ENCODE measurements at regions not wholly inside any gene's neighbourhood (a gene's known extent, or its start where the extent isn't known, plus 50 kb on each side); places are given as distances from the start of the nearest gene placed in this dataset.
"Not testable (repeated sequence)": the region's sequence is repeated elsewhere in the genome, so short reads cannot be mapped to it uniquely, and the experiment has no call there.

GRCh38 chr7:142498364-142498763, 240.5 kb upstream of the PRSS58 start:
- FAIRE-seq (peak; percentile 81), DNase-seq (ENCODE audit: low read depth, low spot score) (no peak)
- Histone ChIP-seq H3K36me3 (ENCODE audit: control insufficient read depth in 2 of 2, extremely low read depth in 1 of 2, insufficient read depth in 2 of 2, low read length in 2 of 2) (no peaks in the 10 kb centered on the region), H3K27me3 (ENCODE audit: control insufficient read depth, extremely low read depth, insufficient read depth, low read length) (no peaks in the 10 kb centered on the region), H2AFZ (ENCODE audit: control insufficient read depth, low read length) (no peak overlapping the region), H3K4me3 (ENCODE audit: control insufficient read depth in 2 of 3, extremely low read depth in 1 of 3, insufficient read depth in 2 of 3, low read depth in 1 of 3, low read length in 3 of 3) (no peak overlapping the region), H3K9ac (ENCODE audit: control insufficient read depth, extremely low read depth, insufficient read depth, low read length) (no peak overlapping the region), H3K9me1 (ENCODE audit: control insufficient read depth, extremely low read depth, insufficient read depth, low read length) (no peaks in the 10 kb centered on the region), H3K27ac (ENCODE audit: control insufficient read depth, insufficient read depth, low read length) (peak overlapping the region; percentile 34), H4K20me1 (ENCODE audit: control insufficient read depth, extremely low read depth, insufficient read depth, low read length) (no peaks in the 10 kb centered on the region), H3K79me2 (ENCODE audit: control insufficient read depth, insufficient read depth, low read length) (no peaks in the 10 kb centered on the region), H3K4me2 (ENCODE audit: control insufficient read depth, extremely low read depth, insufficient read depth, low read depth, low read length) (peak overlapping the region; percentile 8), H3K4me1 (ENCODE audit: control insufficient read depth, extremely low read depth, insufficient read depth, low read length) (peaks cover 31% of the 10 kb centered on the region), H3K9me3 (ENCODE audit: control insufficient read depth, low read depth, low read length) (no peaks in the 10 kb centered on the region)
- dilution Hi-C loops (cut with MboI; ENCODE audit: extremely low pct_ligation_motif_present, low sequenced_read_pairs), result no loop called here
- no peak for TF ChIP-seq EZH2 (IDR thresholded peaks at IDR 0.05; ENCODE audit: low read length)
- TF ChIP-seq, protein P1, sequence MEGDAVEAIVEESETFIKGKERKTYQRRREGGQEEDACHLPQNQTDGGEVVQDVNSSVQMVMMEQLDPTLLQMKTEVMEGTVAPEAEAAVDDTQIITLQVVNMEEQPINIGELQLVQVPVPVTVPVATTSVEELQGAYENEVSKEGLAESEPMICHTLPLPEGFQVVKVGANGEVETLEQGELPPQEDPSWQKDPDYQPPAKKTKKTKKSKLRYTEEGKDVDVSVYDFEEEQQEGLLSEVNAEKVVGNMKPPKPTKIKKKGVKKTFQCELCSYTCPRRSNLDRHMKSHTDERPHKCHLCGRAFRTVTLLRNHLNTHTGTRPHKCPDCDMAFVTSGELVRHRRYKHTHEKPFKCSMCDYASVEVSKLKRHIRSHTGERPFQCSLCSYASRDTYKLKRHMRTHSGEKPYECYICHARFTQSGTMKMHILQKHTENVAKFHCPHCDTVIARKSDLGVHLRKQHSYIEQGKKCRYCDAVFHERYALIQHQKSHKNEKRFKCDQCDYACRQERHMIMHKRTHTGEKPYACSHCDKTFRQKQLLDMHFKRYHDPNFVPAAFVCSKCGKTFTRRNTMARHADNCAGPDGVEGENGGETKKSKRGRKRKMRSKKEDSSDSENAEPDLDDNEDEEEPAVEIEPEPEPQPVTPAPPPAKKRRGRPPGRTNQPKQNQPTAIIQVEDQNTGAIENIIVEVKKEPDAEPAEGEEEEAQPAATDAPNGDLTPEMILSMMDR (optimal IDR thresholded peaks at IDR 0.05 in 1 of 3, IDR thresholded peaks at IDR 0.05 in 1 of 3, conservative IDR thresholded peaks at IDR 0.05 in 1 of 3; ENCODE audit: extremely low read depth in 1 of 3, insufficient read depth in 2 of 3, low read length in 3 of 3), result no peak

- Histone ChIP-seq H3K9me1 (ENCODE audit: control insufficient read depth, extremely low read depth, insufficient read depth, low read length) (no peaks in the 10 kb centered on the region), H2AFZ (ENCODE audit: control insufficient read depth, low read length) (no peak overlapping the region), H3K9ac (ENCODE audit: control insufficient read depth, extremely low read depth, insufficient read depth, low read length) (no peak overlapping the region), H3K27me3 (ENCODE audit: control insufficient read depth, extremely low read depth, insufficient read depth, low read length) (no peaks in the 10 kb centered on the region), H3K36me3 (ENCODE audit: control insufficient read depth in 2 of 2, extremely low read depth in 1 of 2, insufficient read depth in 2 of 2, low read length in 2 of 2) (no peaks in the 10 kb centered on the region), H4K20me1 (ENCODE audit: control insufficient read depth, extremely low read depth, insufficient read depth, low read length) (no peaks in the 10 kb centered on the region), H3K27ac (ENCODE audit: control insufficient read depth, insufficient read depth, low read length) (no peak overlapping the region), H3K79me2 (ENCODE audit: control insufficient read depth, insufficient read depth, low read length) (no peaks in the 10 kb centered on the region), H3K4me1 (ENCODE audit: control insufficient read depth, extremely low read depth, insufficient read depth, low read length) (peaks cover 31% of the 10 kb centered on the region), H3K4me3 (ENCODE audit: control insufficient read depth in 2 of 3, extremely low read depth in 1 of 3, insufficient read depth in 2 of 3, low read depth in 1 of 3, low read length in 3 of 3) (no peak overlapping the region), H3K9me3 (ENCODE audit: control insufficient read depth, low read depth, low read length) (no peaks in the 10 kb centered on the region), H3K4me2 (ENCODE audit: control insufficient read depth, extremely low read depth, insufficient read depth, low read depth, low read length) (peak overlapping the region; percentile 15)
- dilution Hi-C loops (cut with MboI; ENCODE audit: extremely low pct_ligation_motif_present, low sequenced_read_pairs), result no loop called here
- FAIRE-seq, result peak; percentile 53
- DNase-seq (ENCODE audit: low read depth, low spot score), result no peak
- TF ChIP-seq, protein P1 (optimal IDR thresholded peaks at IDR 0.05 in 1 of 3, IDR thresholded peaks at IDR 0.05 in 1 of 3, conservative IDR thresholded peaks at IDR 0.05 in 1 of 3; ENCODE audit: extremely low read depth in 1 of 3, insufficient read depth in 2 of 3, low read length in 3 of 3), result peak; percentile 64 to 80 (median 72)
- no peak for TF ChIP-seq EZH2 (IDR thresholded peaks at IDR 0.05; ENCODE audit: low read length)
Observed at GRCh38 chr7:142496545-142496991, 238.7 kb upstream of the PRSS58 start.

DNA sequence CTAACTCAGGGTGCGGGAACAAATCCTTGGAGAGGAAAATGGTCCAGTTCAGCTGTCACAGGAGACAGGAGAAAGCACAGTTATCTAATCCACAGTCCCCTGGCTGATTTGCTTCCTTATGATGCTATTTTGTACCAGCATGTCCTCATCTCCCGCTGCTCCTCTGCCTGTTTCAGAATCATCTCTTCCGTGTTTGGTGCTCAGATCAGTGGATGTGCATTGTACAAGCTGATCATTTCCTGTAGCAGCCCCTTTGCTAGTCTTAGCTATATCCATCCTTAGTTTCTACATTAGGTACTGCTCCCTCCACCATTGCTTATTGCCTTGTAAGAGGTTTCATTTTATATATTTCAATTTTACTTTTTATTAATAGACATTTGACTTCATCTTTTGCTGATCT, 238.0 kb upstream of the PRSS58 start:
- H2AFZ ChIP-seq (ENCODE audit: control insufficient read depth, low read length); H3K79me2 ChIP-seq (ENCODE audit: control insufficient read depth, insufficient read depth, low read length); H3K27ac ChIP-seq (ENCODE audit: control insufficient read depth, insufficient read depth, low read length); H3K4me2 ChIP-seq (ENCODE audit: control insufficient read depth, extremely low read depth, insufficient read depth, low read depth, low read length); H3K9me1 ChIP-seq (ENCODE audit: control insufficient read depth, extremely low read depth, insufficient read depth, low read length); H4K20me1 ChIP-seq (ENCODE audit: control insufficient read depth, extremely low read depth, insufficient read depth, low read length); H3K36me3 ChIP-seq (ENCODE audit: control insufficient read depth in 2 of 2, extremely low read depth in 1 of 2, insufficient read depth in 2 of 2, low read length in 2 of 2); dilution Hi-C loops (cut with MboI; ENCODE audit: extremely low pct_ligation_motif_present, low sequenced_read_pairs); DNase-seq (ENCODE audit: low read depth, low spot score); H3K9me3 ChIP-seq (ENCODE audit: control insufficient read depth, low read depth, low read length); H3K9ac ChIP-seq (ENCODE audit: control insufficient read depth, extremely low read depth, insufficient read depth, low read length); FAIRE-seq; H3K4me3 ChIP-seq (ENCODE audit: control insufficient read depth in 2 of 3, extremely low read depth in 1 of 3, insufficient read depth in 2 of 3, low read depth in 1 of 3, low read length in 3 of 3); H3K27me3 ChIP-seq (ENCODE audit: control insufficient read depth, extremely low read depth, insufficient read depth, low read length): not testable (repeated sequence)
- peaks cover 31% of the 10 kb centered on the region for H3K4me1 ChIP-seq (ENCODE audit: control insufficient read depth, extremely low read depth, insufficient read depth, low read length)

- H3K4me2 ChIP-seq (ENCODE audit: control insufficient read depth, extremely low read depth, insufficient read depth, low read depth, low read length); FAIRE-seq; H3K36me3 ChIP-seq (ENCODE audit: control insufficient read depth in 2 of 2, extremely low read depth in 1 of 2, insufficient read depth in 2 of 2, low read length in 2 of 2); DNase-seq (ENCODE audit: low read depth, low spot score); H3K27me3 ChIP-seq (ENCODE audit: control insufficient read depth, extremely low read depth, insufficient read depth, low read length); dilution Hi-C loops (cut with MboI; ENCODE audit: extremely low pct_ligation_motif_present, low sequenced_read_pairs); H3K27ac ChIP-seq (ENCODE audit: control insufficient read depth, insufficient read depth, low read length); H2AFZ ChIP-seq (ENCODE audit: control insufficient read depth, low read length); H3K79me2 ChIP-seq (ENCODE audit: control insufficient read depth, insufficient read depth, low read length); H3K9ac ChIP-seq (ENCODE audit: control insufficient read depth, extremely low read depth, insufficient read depth, low read length); H3K4me3 ChIP-seq (ENCODE audit: control insufficient read depth in 2 of 3, extremely low read depth in 1 of 3, insufficient read depth in 2 of 3, low read depth in 1 of 3, low read length in 3 of 3); H3K9me3 ChIP-seq (ENCODE audit: control insufficient read depth, low read depth, low read length); H3K9me1 ChIP-seq (ENCODE audit: control insufficient read depth, extremely low read depth, insufficient read depth, low read length); H4K20me1 ChIP-seq (ENCODE audit: control insufficient read depth, extremely low read depth, insufficient read depth, low read length): not testable (repeated sequence)
- peaks cover 26% of the 10 kb centered on the region for H3K4me1 ChIP-seq (ENCODE audit: control insufficient read depth, extremely low read depth, insufficient read depth, low read length)
Observed at GRCh38 chr7:142495301-142495700, 237.4 kb upstream of the PRSS58 start.
